ENCODE measurements at regions not wholly inside any gene's neighbourhood (a gene's known extent, or its start where the extent isn't known, plus 50 kb on each side); places are given as distances from the start of the nearest gene placed in this dataset.

- TF ChIP-seq FOXP2 (optimal IDR thresholded peaks at IDR 0.05; ENCODE audit: borderline replicate concordance, extremely low read depth, extremely low read length, insufficient read depth): no peak
- no peak for TF ChIP-seq REST (IDR thresholded peaks at IDR 0.05; ENCODE audit: insufficient read depth in 1 of 2, low read depth in 2 of 2, low read length in 2 of 2)
- TF ChIP-seq TAF1 (IDR thresholded peaks at IDR 0.05; ENCODE audit: borderline replicate concordance, insufficient read depth, low read length): no peak
- no peak for TF ChIP-seq POLR2AphosphoS5 (IDR thresholded peaks at IDR 0.05; ENCODE audit: low read depth, low read length)
- no peak for TF ChIP-seq SIN3A (IDR thresholded peaks at IDR 0.05; ENCODE audit: borderline replicate concordance, insufficient read depth, low read length)
These were observed 346.8 kb upstream of the ZNF717 start for GRCh38 chr3:76132154-76132470.

GRCh38 chr3:76134166-76134565 lies 348.8 kb upstream of the ZNF717 start:
- TF ChIP-seq SIN3A (IDR thresholded peaks at IDR 0.05; ENCODE audit: borderline replicate concordance, insufficient read depth, low read length) (no peak), FOXP2 (optimal IDR thresholded peaks at IDR 0.05; ENCODE audit: borderline replicate concordance, extremely low read depth, extremely low read length, insufficient read depth) (no peak), POLR2AphosphoS5 (IDR thresholded peaks at IDR 0.05; ENCODE audit: low read depth, low read length) (no peak), REST (IDR thresholded peaks at IDR 0.05; ENCODE audit: insufficient read depth in 1 of 2, low read depth in 2 of 2, low read length in 2 of 2) (no peak), TAF1 (IDR thresholded peaks at IDR 0.05; ENCODE audit: borderline replicate concordance, insufficient read depth, low read length) (no peak)

GRCh38 chr3:76138921-76139320 lies 353.6 kb upstream of the ZNF717 start:
- TF ChIP-seq REST (IDR thresholded peaks at IDR 0.05; ENCODE audit: insufficient read depth in 1 of 2, low read depth in 2 of 2, low read length in 2 of 2): no peak
- TF ChIP-seq POLR2AphosphoS5 (IDR thresholded peaks at IDR 0.05; ENCODE audit: low read depth, low read length): no peak
- no peak for TF ChIP-seq SIN3A (IDR thresholded peaks at IDR 0.05; ENCODE audit: borderline replicate concordance, insufficient read depth, low read length)
- no peak for TF ChIP-seq TAF1 (IDR thresholded peaks at IDR 0.05; ENCODE audit: borderline replicate concordance, insufficient read depth, low read length)
- no peak for TF ChIP-seq FOXP2 (optimal IDR thresholded peaks at IDR 0.05; ENCODE audit: borderline replicate concordance, extremely low read depth, extremely low read length, insufficient read depth)

GRCh38 chr3:76147846-76148245 lies 362.5 kb upstream of the ZNF717 start:
- TF ChIP-seq POLR2AphosphoS5 (IDR thresholded peaks at IDR 0.05; ENCODE audit: low read depth, low read length): no peak
- TF ChIP-seq REST (IDR thresholded peaks at IDR 0.05; ENCODE audit: insufficient read depth in 1 of 2, low read depth in 2 of 2, low read length in 2 of 2): no peak
- TF ChIP-seq FOXP2 (optimal IDR thresholded peaks at IDR 0.05; ENCODE audit: borderline replicate concordance, extremely low read depth, extremely low read length, insufficient read depth): no peak
- no peak for TF ChIP-seq SIN3A (IDR thresholded peaks at IDR 0.05; ENCODE audit: borderline replicate concordance, insufficient read depth, low read length)
- TF ChIP-seq TAF1 (IDR thresholded peaks at IDR 0.05; ENCODE audit: borderline replicate concordance, insufficient read depth, low read length): no peak

- TF ChIP-seq POLR2AphosphoS5 (IDR thresholded peaks at IDR 0.05; ENCODE audit: low read depth, low read length) (no peak), FOXP2 (optimal IDR thresholded peaks at IDR 0.05; ENCODE audit: borderline replicate concordance, extremely low read depth, extremely low read length, insufficient read depth) (no peak), SIN3A (IDR thresholded peaks at IDR 0.05; ENCODE audit: borderline replicate concordance, insufficient read depth, low read length) (no peak), TAF1 (IDR thresholded peaks at IDR 0.05; ENCODE audit: borderline replicate concordance, insufficient read depth, low read length) (no peak), REST (IDR thresholded peaks at IDR 0.05; ENCODE audit: insufficient read depth in 1 of 2, low read depth in 2 of 2, low read length in 2 of 2) (no peak)
These were observed 366.7 kb upstream of the ZNF717 start for GRCh38 chr3:76152028-76152427.
